Stomach (tissue), 8 donors: ENCODE measurements at regions not wholly inside any gene's neighbourhood (a gene's known extent, or its start where the extent isn't known, plus 50 kb on each side); places are given as distances from the start of the nearest gene placed in this dataset.

Experiments used
- DNase-seq, 2 donors: peaks; one replicate each; pipeline versions ENCODE4 v3.0.0 to v3.0.0-alpha.2; 2013 to 2019
- H3K27ac ChIP-seq, 5 donors: fragments of 200-600 bp in 4 of 5; sonication (generic) in 4 of 5; one replicate each; pipeline ENCODE4 v1.5.1; 2013 to 2019; ENCODE audit warnings: mild to moderate bottlenecking in 1 of 5, moderate library complexity in 1 of 5
- H3K27me3 ChIP-seq, 3 donors: fragments of 200-600 bp; sonication (generic); one replicate each; pipeline ENCODE4 v1.5.1; 2017 to 2019; ENCODE audit warnings: mixed run types in 1 of 3
- H3K36me3 ChIP-seq, 4 donors: fragments of 200-600 bp; sonication (generic); 1 replicate in 3 of 4; 2 replicates in 1 of 4; pipeline ENCODE4 v1.5.1; 2016 to 2019
- H3K4me1 ChIP-seq, 4 donors: fragments of 200-600 bp; sonication (generic); one replicate each; pipeline ENCODE4 v1.5.1; 2016 to 2019
- H3K4me3 ChIP-seq, 4 donors: fragments of 200-600 bp; sonication (generic) in 3 of 4; one replicate each; pipeline ENCODE4 v1.5.1; 2016 to 2019; ENCODE audit warnings: mild to moderate bottlenecking in 1 of 4
- H3K9me3 ChIP-seq, 4 donors: fragments of 200-600 bp; sonication (generic); one replicate each; pipeline ENCODE4 v1.5.1; 2016 to 2019
- CTCF ChIP-seq, 7 experiments: fragments of 450-650 bp in 4 of 7; fragments of 200-600 bp in 3 of 7; sonication (generic) in 3 of 7; IDR thresholded peaks; one replicate each; pipeline ENCODE4 v1.5.1; 2016 to 2019; ENCODE audit warnings: antibody characterized with exemption in 7 of 7, control low read depth in 2 of 7, mild to moderate bottlenecking in 1 of 7
- EP300 ChIP-seq: sonication (generic); formaldehyde crosslinking; IDR thresholded peaks from one replicate; pipeline ENCODE4 v1.6.1; 2017; ENCODE audit warnings: antibody characterized with exemption
- POLR2A ChIP-seq, 4 donors: fragments of 450-650 bp; IDR thresholded peaks; one replicate each; pipeline ENCODE4 v1.6.1; 2016; ENCODE audit warnings: antibody characterized with exemption in 4 of 4, control low read depth in 2 of 4, mild to moderate bottlenecking in 1 of 4, moderate library complexity in 1 of 4
- POLR2AphosphoS5 ChIP-seq, 3 donors: sonication (generic); formaldehyde crosslinking; IDR thresholded peaks; one replicate each; pipeline ENCODE4 v1.6.1; 2016; ENCODE audit warnings: antibody characterized with exemption in 3 of 3
- WGBS, 5 donors: extraction: QIAGEN DNeasy Blood & Tissue Kit in 3 of 5; methylation state at CpG; one replicate each; pipeline versions ENCODE4 v1.1.5 to v1.1.7; 2013 to 2018; 5-methylcytosine and 5-hydroxymethylcytosine counted together
- intact Hi-C: fragments of 100-400 bp; cut with DNase I; formaldehyde crosslinking; loops from one replicate; pipeline ENCODE4 v1.15.1; 2023; ENCODE audit warnings: low total_unique reads
- donor health status: healthy with polysubstance abuse.
- donor health status: Bipolar disorder and iron deficiency.
- donor health status: healthy.

- DNase-seq, result no peak
- H3K36me3 ChIP-seq, result no peaks in the 10 kb centered on the region
- no peak overlapping the region for H3K27ac ChIP-seq
- intact Hi-C loops, result no loop called here
- no peak overlapping the region for H3K4me3 ChIP-seq
- H3K9me3 ChIP-seq, result peaks cover 0 to 7% (median 3%) of the 10 kb centered on the region in 4 donors
- no peaks in the 10 kb centered on the region for H3K27me3 ChIP-seq
- no peaks in the 10 kb centered on the region for H3K4me1 ChIP-seq
- 25 to 82% (median 69%) methylated on average over 1 of the region's 1 CpG for WGBS, 5 donors
- no peak for TF ChIP-seq CTCF (IDR thresholded peaks at IDR 0.05)
- no peak for TF ChIP-seq EP300
- no peak for TF ChIP-seq POLR2A (IDR thresholded peaks at IDR 0.05)
- TF ChIP-seq POLR2AphosphoS5 (IDR thresholded peaks at IDR 0.05), result no peak
These were observed 445.7 kb upstream of the FANCL start for GRCh38 chr2:58686776-58687175.

DNA sequence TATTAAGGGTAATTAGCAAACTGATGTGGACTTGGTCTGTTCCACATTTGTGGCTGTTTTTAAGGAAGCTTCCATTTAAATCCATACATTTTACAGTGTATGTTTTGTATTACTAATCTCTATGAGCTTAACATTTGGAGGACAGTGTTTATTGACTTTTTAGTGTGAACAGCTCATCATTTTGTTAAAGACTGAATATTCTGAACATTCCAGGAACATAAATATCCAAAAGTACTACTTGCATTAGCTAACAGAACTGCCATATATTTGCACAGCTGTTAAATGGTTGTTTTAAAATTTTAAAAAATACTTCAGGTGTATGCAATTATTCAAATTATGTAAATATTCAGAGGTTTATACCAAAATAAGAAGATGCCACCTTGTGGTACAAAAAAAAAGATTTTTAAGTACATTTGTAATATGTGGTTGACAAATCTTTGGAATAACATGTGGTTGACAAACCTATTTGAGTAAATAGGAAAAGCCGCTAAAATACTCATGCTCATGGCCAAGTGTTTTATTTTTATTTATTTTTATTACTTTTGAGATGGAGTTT lies 439.7 kb upstream of the FANCL start:
- intact Hi-C loops, result no loop called here
- no peaks in the 10 kb centered on the region for H3K36me3 ChIP-seq
- H3K4me1 ChIP-seq, result no peaks in the 10 kb centered on the region
- TF ChIP-seq CTCF (IDR thresholded peaks at IDR 0.05), result no peak
- no peak for TF ChIP-seq POLR2AphosphoS5 (IDR thresholded peaks at IDR 0.05)
- no peak for TF ChIP-seq EP300
- no peak for TF ChIP-seq POLR2A (IDR thresholded peaks at IDR 0.05)
- H3K27ac ChIP-seq, result no peak overlapping the region
- H3K4me3 ChIP-seq, result no peak overlapping the region
- H3K9me3 ChIP-seq, result no peaks in the 10 kb centered on the region
- no peaks in the 10 kb centered on the region for H3K27me3 ChIP-seq
- no peak for DNase-seq
- 88 to 94% (median 90%) methylated on average over 1 of the region's 1 CpG for WGBS, 5 donors

DNA sequence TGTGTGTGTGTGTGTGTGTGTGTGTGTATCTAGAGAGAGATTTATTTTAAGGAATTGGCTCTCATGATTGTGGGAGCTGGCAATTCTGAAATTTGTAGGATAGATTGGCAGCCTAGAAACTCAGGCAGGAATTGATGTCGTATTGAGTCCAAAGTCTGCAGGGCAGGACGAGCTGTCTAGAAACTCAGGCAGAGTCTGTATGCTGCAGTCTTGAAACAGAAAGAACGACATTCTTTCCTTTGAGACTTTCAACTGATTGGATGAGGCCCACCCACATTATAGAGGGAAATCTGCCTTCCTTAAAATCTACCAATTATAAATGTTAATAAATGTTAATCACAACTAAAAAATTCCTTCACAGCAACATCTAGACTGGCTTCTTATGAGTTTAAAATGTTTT lies 436.6 kb upstream of the FANCL start:
- no peaks in the 10 kb centered on the region for H3K27me3 ChIP-seq
- H3K4me3 ChIP-seq, result no peak overlapping the region
- intact Hi-C loops, result no loop called here
- no peaks in the 10 kb centered on the region for H3K9me3 ChIP-seq
- DNase-seq, result no peak
- 60 to 75% (median 66%) methylated on average over 3 of the region's 3 CpGs for WGBS, 5 donors
- no peak for TF ChIP-seq POLR2AphosphoS5 (IDR thresholded peaks at IDR 0.05)
- TF ChIP-seq POLR2A (IDR thresholded peaks at IDR 0.05), result no peak
- no peak for TF ChIP-seq EP300
- TF ChIP-seq CTCF (IDR thresholded peaks at IDR 0.05), result no peak
- H3K36me3 ChIP-seq, result no peaks in the 10 kb centered on the region
- H3K27ac ChIP-seq, result no peak overlapping the region
- H3K4me1 ChIP-seq, result no peaks in the 10 kb centered on the region

DNA sequence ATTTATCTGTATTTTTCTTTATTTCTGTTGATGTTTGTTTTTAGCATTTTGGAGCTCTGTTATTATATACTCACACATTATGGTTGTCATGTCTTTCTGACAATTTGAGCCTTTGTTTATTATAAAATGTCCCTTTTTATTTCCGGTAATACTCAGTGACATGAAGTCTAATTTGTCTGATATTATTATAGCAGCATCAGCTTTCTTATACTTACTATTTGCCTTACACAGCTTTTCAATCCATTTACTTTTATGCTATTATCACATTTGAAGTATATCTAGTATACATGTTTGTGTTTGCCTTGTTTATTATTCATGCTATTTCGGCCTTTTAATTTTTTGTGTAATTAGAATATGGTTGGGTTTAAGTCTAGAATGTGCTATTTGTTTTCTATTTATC lies 430.6 kb upstream of the FANCL start:
- Histone ChIP-seq H3K27ac (no peak overlapping the region), H3K9me3 (peaks cover 0 to 3% (median 0%) of the 10 kb centered on the region in 4 donors), H3K36me3 (no peaks in the 10 kb centered on the region), H3K27me3 (no peaks in the 10 kb centered on the region), H3K4me3 (no peak overlapping the region), H3K4me1 (no peaks in the 10 kb centered on the region)
- TF ChIP-seq CTCF (IDR thresholded peaks at IDR 0.05) (no peak), EP300 (no peak), POLR2A (IDR thresholded peaks at IDR 0.05) (no peak)
- 89 to 97% (median 96%) methylated on average over 2 of the region's 2 CpGs for WGBS, 5 donors
- DNase-seq, result no peak
- intact Hi-C loops, result no loop called here
